ENCODE measurements at regions not wholly inside any gene's neighbourhood (a gene's known extent, or its start where the extent isn't known, plus 50 kb on each side); places are given as distances from the start of the nearest gene placed in this dataset.
A peak's percentile ranks its signal among the peaks of the same experiment; 100 is the strongest.

- TF ChIP-seq CUX1 (IDR thresholded peaks at IDR 0.05; ENCODE audit: insufficient replicate concordance, low read depth, low read length): no peak
- no peak for TF ChIP-seq RELA (IDR thresholded peaks at IDR 0.05; ENCODE audit: borderline replicate concordance, partially characterized antibody)
- no peak for TF ChIP-seq CREM (IDR thresholded peaks at IDR 0.05; ENCODE audit: low read depth)
- no peak for TF ChIP-seq CREB1 (IDR thresholded peaks at IDR 0.05; ENCODE audit: low read depth)
- no peak for TF ChIP-seq KAT2A (conservative IDR thresholded peaks at IDR 0.05; ENCODE audit: control insufficient read depth, low read depth, low read length)
Observed at GRCh38 chr9:31336841-31337240, 1047.6 kb upstream of the ACO1 start (continued).

GRCh38 chr9:31347082-31347617, 1037.3 kb upstream of the ACO1 start:
- H3K4me1 ChIP-seq (ENCODE audit: control insufficient read depth, insufficient read depth, low read length): 0 out of 2 replicates have a peak, but pooled peaks cover 4% of the 10 kb centered on the region
- no TSS peak for BruUV-seq (replicated peaks)
- H3K79me2 ChIP-seq (ENCODE audit: control insufficient read depth, insufficient read depth, low read length): no peaks in the 10 kb centered on the region
- peak overlapping the region; percentile 98 for H2AFZ ChIP-seq (ENCODE audit: control insufficient read depth, low read depth, low read length)
- no peaks in the 10 kb centered on the region for H3K9me3 ChIP-seq (replicated peaks; ENCODE audit: control insufficient read depth, insufficient read depth, low read length)
- RAD21 ChIA-PET (ENCODE audit: unreplicated experiment): interaction anchor here (0.8 to 1.4 kb wide), 3 partner anchors 12 to 195 kb away, joined by 3 read pairs; no protein-coding TSS in a partner anchor
- WGBS (ENCODE audit: insufficient coverage, insufficient replicate concordance, low lambda C conversion rate, missing lambda C conversion rate): 33% methylated on average over 6 of the region's 6 CpGs
- ATAC-seq (peak; percentile 99), FAIRE-seq (peak; percentile 59), DNase-seq (ENCODE audit: low read depth, low spot score) (peak; percentile 51)
- POLR2A ChIA-PET: interaction anchor here (0.6 kb wide), 1 partner anchor 54 kb away, joined by 6 read pairs; no protein-coding TSS in a partner anchor
- SMC1A ChIA-PET (ENCODE audit: uncharacterized antibody, unreplicated experiment): interaction anchor here (0.8 kb wide), 1 partner anchor 43 kb away, joined by 4 read pairs; no protein-coding TSS in a partner anchor
- H3K36me3 ChIP-seq (ENCODE audit: control insufficient read depth in 2 of 2, insufficient read depth in 2 of 2, low read length in 1 of 2): no peaks in the 10 kb centered on the region
- H3K27ac ChIP-seq (ENCODE audit: control insufficient read depth, insufficient read depth): peak overlapping the region; percentile 70
- CTCF ChIA-PET: interaction anchor here (0.6 to 0.9 kb wide), 2 partner anchors 195 to 951 kb away, joined by 3 to 4 read pairs; no protein-coding TSS in a partner anchor
- H3K27me3 ChIP-seq (replicated peaks in 1 of 2; ENCODE audit: control insufficient read depth in 2 of 2, insufficient read depth in 2 of 2, low read length in 1 of 2): no peaks in the 10 kb centered on the region
- intact Hi-C loops (cut with micrococcal nuclease; ENCODE audit: unreplicated experiment): no loop called here
- peak overlapping the region; percentile 10; the same call in 1 of the 2 replicates for H3K4me3 ChIP-seq
- H4K20me1 ChIP-seq (ENCODE audit: control insufficient read depth, insufficient read depth): no peaks in the 10 kb centered on the region
- in situ Hi-C loops (cut with MboI): no loop called here
- peak overlapping the region; percentile 77 for H3K4me2 ChIP-seq (ENCODE audit: control insufficient read depth, insufficient read depth)
- peak overlapping the region; percentile 15; the same call in 1 of the 2 replicates for H3K9ac ChIP-seq (ENCODE audit: control insufficient read depth, insufficient read depth, low read length)
- no peak for TF ChIP-seq KAT2A (conservative IDR thresholded peaks at IDR 0.05; ENCODE audit: control insufficient read depth, low read depth, low read length)
- TF ChIP-seq RFX5 (IDR thresholded peaks at IDR 0.05; ENCODE audit: low read depth, low read length): no peak
- TF ChIP-seq SREBF1 (IDR thresholded peaks at IDR 0.05; ENCODE audit: low read length): no peak
- TF ChIP-seq CHD4 (IDR thresholded peaks at IDR 0.05): no peak
- no peak for TF ChIP-seq E2F8 (IDR thresholded peaks at IDR 0.05; ENCODE audit: low read depth, partially characterized antibody)
- no peak for TF ChIP-seq EED (IDR thresholded peaks at IDR 0.05; ENCODE audit: low read depth)
- TF ChIP-seq ZZZ3 (IDR thresholded peaks at IDR 0.05; ENCODE audit: control insufficient read depth, insufficient read length, low read depth): no peak
- TF ChIP-seq NFIC (IDR thresholded peaks at IDR 0.05; ENCODE audit: low read depth, low read length): peak; percentile 45; the same call in 1 of the 2 replicates
- TF ChIP-seq ETV6 (conservative IDR thresholded peaks at IDR 0.05 in 1 of 2, IDR thresholded peaks at IDR 0.05 in 1 of 2; ENCODE audit: borderline replicate concordance in 1 of 2, low read depth in 1 of 2): no peak
- TF ChIP-seq MEF2B (IDR thresholded peaks at IDR 0.05; ENCODE audit: partially characterized antibody, poor library complexity, severe bottlenecking): no peak
- no peak for TF ChIP-seq ZNF217 (IDR thresholded peaks at IDR 0.05)
